ENCODE measurements at regions not wholly inside any gene's neighbourhood (a gene's known extent, or its start where the extent isn't known, plus 50 kb on each side); places are given as distances from the start of the nearest gene placed in this dataset.

DNA sequence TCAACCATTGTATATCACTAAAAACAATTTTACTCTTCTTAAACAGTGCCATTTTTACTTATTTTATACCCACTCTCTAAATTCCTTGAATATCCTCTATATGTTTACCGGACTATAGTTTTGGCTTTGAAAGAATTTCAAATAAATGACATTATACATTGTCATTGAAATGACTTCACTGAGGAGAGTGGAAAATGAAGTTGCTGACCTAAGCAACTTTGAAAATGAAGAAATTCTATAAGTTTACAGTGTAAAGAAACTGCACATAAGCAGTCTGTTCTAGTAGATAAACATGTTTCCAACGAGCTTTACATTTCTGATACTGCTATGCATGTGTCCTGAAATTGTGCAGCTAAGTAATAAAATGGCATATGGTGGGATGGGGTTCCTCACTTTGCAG, 1094.0 kb downstream of the TMEM121 start:
- TF ChIP-seq EZH2 (IDR thresholded peaks at IDR 0.05) = no peak
- no peak for TF ChIP-seq POLR2AphosphoS5 (IDR thresholded peaks at IDR 0.05; ENCODE audit: borderline replicate concordance, low read depth, low read length)

All from SK-N-MC (cell line).